ENCODE measurements at regions not wholly inside any gene's neighbourhood (a gene's known extent, or its start where the extent isn't known, plus 50 kb on each side); places are given as distances from the start of the nearest gene placed in this dataset.
A peak's percentile ranks its signal among the peaks of the same experiment; 100 is the strongest.

- Histone ChIP-seq H4K20me1 (ENCODE audit: insufficient read depth) (no peaks in the 10 kb centered on the region), H3K9ac (no peak overlapping the region), H2AFZ (0 out of 2 replicates have a peak overlapping the region, but pooled peaks have one; percentile 4), H3K4me2 (ENCODE audit: unreplicated experiment) (no peak overlapping the region), H3K79me2 (ENCODE audit: insufficient read depth) (no peaks in the 10 kb centered on the region), H3K9me3 (ENCODE audit: low read depth) (no peaks in the 10 kb centered on the region), H3K36me3 (ENCODE audit: low read depth) (no peaks in the 10 kb centered on the region), H3F3A (ENCODE audit: insufficient read depth) (peaks cover 16% of the 10 kb centered on the region; the same call in 1 of the 2 replicates), H3K27me3 (replicated peaks; ENCODE audit: insufficient read depth) (no peaks in the 10 kb centered on the region), H3K27ac (no peak overlapping the region), H3K4me1 (ENCODE audit: insufficient read depth) (peaks cover 19% of the 10 kb centered on the region), H3K9me2 (ENCODE audit: insufficient read depth) (no peaks in the 10 kb centered on the region), H3K4me3 (no peak overlapping the region)
- WGBS, 2 experiments (ENCODE audit: low coverage in 1 of 2, low lambda C conversion rate in 2 of 2, missing lambda C conversion rate in 2 of 2) = 69 to 76% methylated on average over 2 of the region's 2 CpGs
- DNase-seq = no peak
- in situ Hi-C loops (cut with MboI) = no loop called here
- no peak for TF ChIP-seq EZH2phosphoT487 (IDR thresholded peaks at IDR 0.05; ENCODE audit: insufficient read depth, low read depth)
- TF ChIP-seq EZH2 (IDR thresholded peaks at IDR 0.05; ENCODE audit: insufficient read depth, poor library complexity, severe bottlenecking) = no peak
These were observed 120.2 kb upstream of the PJA2 start for GRCh38 chr5:109529987-109530386.

- Histone ChIP-seq H3K4me2 (ENCODE audit: unreplicated experiment) (no peak overlapping the region), H3K27ac (no peak overlapping the region), H4K20me1 (ENCODE audit: insufficient read depth) (no peaks in the 10 kb centered on the region), H3K9me2 (ENCODE audit: insufficient read depth) (no peaks in the 10 kb centered on the region), H3K9ac (no peak overlapping the region), H3F3A (ENCODE audit: insufficient read depth) (peaks cover 16% of the 10 kb centered on the region; the same call in 1 of the 2 replicates), H3K4me1 (ENCODE audit: insufficient read depth) (peaks cover 19% of the 10 kb centered on the region), H3K79me2 (ENCODE audit: insufficient read depth) (no peaks in the 10 kb centered on the region), H3K9me3 (ENCODE audit: low read depth) (no peaks in the 10 kb centered on the region), H3K27me3 (replicated peaks; ENCODE audit: insufficient read depth) (no peaks in the 10 kb centered on the region), H2AFZ (0 out of 2 replicates have a peak overlapping the region, but pooled peaks have one; percentile 4), H3K4me3 (no peak overlapping the region), H3K36me3 (ENCODE audit: low read depth) (no peaks in the 10 kb centered on the region)
- TF ChIP-seq EZH2 (IDR thresholded peaks at IDR 0.05; ENCODE audit: insufficient read depth, poor library complexity, severe bottlenecking) = no peak
- no peak for TF ChIP-seq EZH2phosphoT487 (IDR thresholded peaks at IDR 0.05; ENCODE audit: insufficient read depth, low read depth)
- in situ Hi-C loops (cut with MboI) = no loop called here
- peak; percentile 61 for DNase-seq
- WGBS, 2 experiments (ENCODE audit: low coverage in 1 of 2, low lambda C conversion rate in 2 of 2, missing lambda C conversion rate in 2 of 2) = 12 to 15% methylated on average over 2 of the region's 2 CpGs
These were observed 119.7 kb upstream of the PJA2 start for GRCh38 chr5:109529520-109529919.

DNA sequence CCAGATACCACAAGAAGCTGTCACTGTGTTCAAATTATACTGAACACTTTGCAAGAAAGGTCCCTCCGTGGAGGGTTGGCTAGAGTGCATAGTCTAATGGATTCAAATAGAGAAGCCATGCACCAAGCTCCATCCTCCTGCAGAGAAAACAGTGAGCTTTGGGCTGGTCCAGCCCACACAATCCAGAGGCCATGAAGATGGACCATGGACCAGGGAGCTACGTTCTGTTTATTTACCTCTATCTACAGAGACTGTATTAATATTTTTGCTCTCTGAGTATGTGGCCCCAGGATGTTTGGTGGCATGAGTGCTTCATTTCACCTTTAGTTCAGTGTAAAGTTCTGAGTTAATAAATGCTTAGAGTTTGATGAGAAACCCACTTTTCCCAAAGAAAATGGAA lies 114.8 kb upstream of the PJA2 start:
- Histone ChIP-seq H3K27ac (no peak overlapping the region), H3K4me3 (no peak overlapping the region), H3F3A (ENCODE audit: insufficient read depth) (no peaks in the 10 kb centered on the region), H3K27me3 (replicated peaks; ENCODE audit: insufficient read depth) (no peaks in the 10 kb centered on the region), H3K9me2 (ENCODE audit: insufficient read depth) (no peaks in the 10 kb centered on the region), H3K4me1 (ENCODE audit: insufficient read depth) (no peaks in the 10 kb centered on the region), H3K9me3 (ENCODE audit: low read depth) (no peaks in the 10 kb centered on the region), H3K4me2 (ENCODE audit: unreplicated experiment) (no peak overlapping the region), H2AFZ (no peak overlapping the region), H3K9ac (no peak overlapping the region), H3K36me3 (ENCODE audit: low read depth) (no peaks in the 10 kb centered on the region), H4K20me1 (ENCODE audit: insufficient read depth) (no peaks in the 10 kb centered on the region), H3K79me2 (ENCODE audit: insufficient read depth) (no peaks in the 10 kb centered on the region)
- DNase-seq = no peak
- in situ Hi-C loops (cut with MboI) = no loop called here
- 55 to 60% methylated on average over 2 of the region's 2 CpGs for WGBS, 2 experiments (ENCODE audit: low coverage in 1 of 2, low lambda C conversion rate in 2 of 2, missing lambda C conversion rate in 2 of 2)
- TF ChIP-seq EZH2 (IDR thresholded peaks at IDR 0.05; ENCODE audit: insufficient read depth, poor library complexity, severe bottlenecking) (no peak), EZH2phosphoT487 (IDR thresholded peaks at IDR 0.05; ENCODE audit: insufficient read depth, low read depth) (no peak)

DNA sequence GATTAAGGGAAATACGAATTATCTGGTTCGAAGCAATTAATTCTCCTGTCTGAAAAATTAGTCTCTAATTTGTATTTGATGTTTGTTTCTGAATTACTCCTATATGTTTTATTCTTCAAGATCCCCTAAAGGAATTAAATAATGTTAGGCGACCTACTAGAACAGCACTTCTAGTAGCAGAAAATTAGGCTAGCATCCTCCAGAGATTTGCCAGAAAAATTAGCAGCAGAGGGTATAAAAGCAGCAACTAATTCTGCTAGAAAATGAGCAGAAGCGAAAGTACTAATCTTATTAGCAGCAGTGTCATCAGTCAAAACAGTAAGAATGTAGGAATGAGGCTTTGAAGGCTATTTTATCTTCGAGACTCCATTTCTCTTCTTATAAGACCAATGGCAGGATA lies 114.3 kb upstream of the PJA2 start:
- in situ Hi-C loops (cut with MboI) = no loop called here
- no peak overlapping the region for H3K4me2 ChIP-seq (ENCODE audit: unreplicated experiment)

DNA sequence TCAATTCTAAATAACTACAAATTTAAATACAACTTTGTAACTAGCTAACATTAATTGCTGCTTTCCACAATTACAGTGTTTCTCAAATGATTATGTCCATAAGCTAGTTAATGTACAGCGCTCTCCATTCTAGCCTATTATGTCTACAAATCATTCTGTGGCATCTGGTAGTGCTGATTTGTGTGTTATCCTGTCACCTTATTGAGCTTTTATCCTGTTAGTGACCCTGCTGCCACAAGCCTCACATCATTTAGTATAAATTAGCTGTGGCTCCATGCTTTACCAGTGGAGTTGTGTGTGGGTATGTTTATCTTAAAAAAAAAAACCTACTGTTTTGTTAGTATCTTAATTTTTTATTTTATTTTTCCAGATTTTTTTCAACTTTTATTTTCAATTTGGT lies 112.6 kb upstream of the PJA2 start:
- H3K4me1 ChIP-seq (ENCODE audit: insufficient read depth) = no peaks in the 10 kb centered on the region
- no peak for TF ChIP-seq EZH2phosphoT487 (IDR thresholded peaks at IDR 0.05; ENCODE audit: insufficient read depth, low read depth)
- no peak for TF ChIP-seq EZH2 (IDR thresholded peaks at IDR 0.05; ENCODE audit: insufficient read depth, poor library complexity, severe bottlenecking)
- no peaks in the 10 kb centered on the region for H3K9me3 ChIP-seq (ENCODE audit: low read depth)
- no peak overlapping the region for H2AFZ ChIP-seq
- no peak for DNase-seq
- no peaks in the 10 kb centered on the region for H3K27me3 ChIP-seq (replicated peaks; ENCODE audit: insufficient read depth)
- no peak overlapping the region for H3K27ac ChIP-seq
- no peaks in the 10 kb centered on the region for H3K36me3 ChIP-seq (ENCODE audit: low read depth)
- 86 to 94% methylated on average over 1 of the region's 1 CpG for WGBS, 2 experiments (ENCODE audit: low coverage in 1 of 2, low lambda C conversion rate in 2 of 2, missing lambda C conversion rate in 2 of 2)
- no peaks in the 10 kb centered on the region for H3F3A ChIP-seq (ENCODE audit: insufficient read depth)
- in situ Hi-C loops (cut with MboI) = no loop called here
- H3K4me2 ChIP-seq (ENCODE audit: unreplicated experiment) = no peak overlapping the region
- H4K20me1 ChIP-seq (ENCODE audit: insufficient read depth) = no peaks in the 10 kb centered on the region
- H3K79me2 ChIP-seq (ENCODE audit: insufficient read depth) = no peaks in the 10 kb centered on the region
- H3K9me2 ChIP-seq (ENCODE audit: insufficient read depth) = no peaks in the 10 kb centered on the region
- H3K9ac ChIP-seq = no peak overlapping the region
- H3K4me3 ChIP-seq = no peak overlapping the region

More for the DNA sequence above, 114.3 kb upstream of the PJA2 start:
- H3K27ac ChIP-seq = no peak overlapping the region
- H3K36me3 ChIP-seq (ENCODE audit: low read depth) = no peaks in the 10 kb centered on the region
- H3K4me3 ChIP-seq = no peak overlapping the region
- TF ChIP-seq EZH2 (IDR thresholded peaks at IDR 0.05; ENCODE audit: insufficient read depth, poor library complexity, severe bottlenecking) (no peak), EZH2phosphoT487 (IDR thresholded peaks at IDR 0.05; ENCODE audit: insufficient read depth, low read depth) (no peak)
- no peaks in the 10 kb centered on the region for H3K79me2 ChIP-seq (ENCODE audit: insufficient read depth)
- H3F3A ChIP-seq (ENCODE audit: insufficient read depth) = no peaks in the 10 kb centered on the region
- H4K20me1 ChIP-seq (ENCODE audit: insufficient read depth) = no peaks in the 10 kb centered on the region
- H3K9me3 ChIP-seq (ENCODE audit: low read depth) = no peaks in the 10 kb centered on the region
- no peak overlapping the region for H2AFZ ChIP-seq
- no peaks in the 10 kb centered on the region for H3K4me1 ChIP-seq (ENCODE audit: insufficient read depth)
- no peaks in the 10 kb centered on the region for H3K9me2 ChIP-seq (ENCODE audit: insufficient read depth)
- no peaks in the 10 kb centered on the region for H3K27me3 ChIP-seq (replicated peaks; ENCODE audit: insufficient read depth)
- no peak overlapping the region for H3K9ac ChIP-seq
- WGBS, 2 experiments (ENCODE audit: low coverage in 1 of 2, low lambda C conversion rate in 2 of 2, missing lambda C conversion rate in 2 of 2) = 63 to 64% methylated on average over 5 of the region's 5 CpGs
- no peak for DNase-seq
